ENCODE measurements at regions not wholly inside any gene's neighbourhood (a gene's known extent, or its start where the extent isn't known, plus 50 kb on each side); places are given as distances from the start of the nearest gene placed in this dataset.

GRCh38 chr14:40855343-40855742, 751.3 kb upstream of the LRFN5 start:
- Histone ChIP-seq H3K36me3 (ENCODE audit: control insufficient read depth, insufficient read depth, low read length) (no peaks in the 10 kb centered on the region), H3K27me3 (ENCODE audit: control insufficient read depth, insufficient read depth, low read length) (no peaks in the 10 kb centered on the region), H3K4me3 (ENCODE audit: low read depth, low read length) (no peak overlapping the region)
- no peak for TF ChIP-seq CTCF (IDR thresholded peaks at IDR 0.05; ENCODE audit: insufficient read depth, low read length, poor library complexity, severe bottlenecking)
- no peak for DNase-seq (ENCODE audit: low read depth)

DNA sequence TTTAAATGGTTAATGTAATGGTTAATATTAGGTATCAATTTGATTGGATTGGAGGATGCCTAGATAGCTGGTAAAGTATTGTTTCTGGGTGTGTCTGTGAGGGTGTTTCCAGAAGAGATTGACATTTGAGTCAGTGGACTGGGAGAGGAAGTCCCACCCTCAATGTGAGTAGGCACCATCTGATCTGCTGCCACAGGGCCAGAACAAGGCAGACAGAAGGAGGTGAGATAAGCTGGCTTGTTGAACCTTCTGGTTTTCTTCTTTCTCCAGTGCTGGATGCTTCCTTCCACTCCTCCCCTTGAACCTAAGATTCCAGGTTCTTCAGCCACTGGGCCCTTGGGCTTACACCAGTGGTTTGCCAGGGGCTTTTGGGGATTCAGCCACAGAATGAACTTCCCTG, 756.5 kb upstream of the LRFN5 start:
- no peak for DNase-seq (ENCODE audit: low read depth)
- no peaks in the 10 kb centered on the region for H3K36me3 ChIP-seq (ENCODE audit: control insufficient read depth, insufficient read depth, low read length)
- no peaks in the 10 kb centered on the region for H3K27me3 ChIP-seq (ENCODE audit: control insufficient read depth, insufficient read depth, low read length)
- H3K4me3 ChIP-seq (ENCODE audit: low read depth, low read length), result no peak overlapping the region
- no peak for TF ChIP-seq CTCF (IDR thresholded peaks at IDR 0.05; ENCODE audit: insufficient read depth, low read length, poor library complexity, severe bottlenecking)

- no peaks in the 10 kb centered on the region for H3K36me3 ChIP-seq (ENCODE audit: control insufficient read depth, insufficient read depth, low read length)
- DNase-seq (ENCODE audit: low read depth), result no peak
- no peaks in the 10 kb centered on the region for H3K27me3 ChIP-seq (ENCODE audit: control insufficient read depth, insufficient read depth, low read length)
- no peak overlapping the region for H3K4me3 ChIP-seq (ENCODE audit: low read depth, low read length)
- TF ChIP-seq CTCF (IDR thresholded peaks at IDR 0.05; ENCODE audit: insufficient read depth, low read length, poor library complexity, severe bottlenecking), result no peak
These were observed 759.2 kb upstream of the LRFN5 start for GRCh38 chr14:40847480-40847879.

DNA sequence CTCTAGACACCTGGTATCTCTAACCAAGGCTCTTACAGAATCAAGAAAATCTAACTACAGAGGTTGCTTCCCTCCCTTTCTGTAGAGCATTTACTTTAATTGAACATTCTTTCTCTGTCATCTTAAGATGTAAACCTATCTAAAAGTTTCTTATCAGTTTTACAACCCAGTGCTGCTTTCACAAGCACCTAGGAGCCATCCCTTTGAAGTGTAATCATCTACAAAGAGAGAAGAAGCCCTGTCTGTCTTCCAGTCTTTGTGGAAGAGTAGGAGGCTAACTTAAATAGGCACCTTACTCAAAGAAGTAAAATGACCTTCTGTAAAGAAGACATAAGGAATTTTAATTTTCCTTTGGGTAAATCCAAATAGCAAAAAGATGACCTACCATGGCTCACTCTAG, 763.9 kb upstream of the LRFN5 start:
- Histone ChIP-seq H3K36me3 (ENCODE audit: control insufficient read depth, insufficient read depth, low read length) (no peaks in the 10 kb centered on the region), H3K27me3 (ENCODE audit: control insufficient read depth, insufficient read depth, low read length) (no peaks in the 10 kb centered on the region), H3K4me3 (ENCODE audit: low read depth, low read length) (no peak overlapping the region)
- DNase-seq (ENCODE audit: low read depth), result no peak
- TF ChIP-seq CTCF (IDR thresholded peaks at IDR 0.05; ENCODE audit: insufficient read depth, low read length, poor library complexity, severe bottlenecking), result no peak

- Histone ChIP-seq H3K36me3 (ENCODE audit: control insufficient read depth, insufficient read depth, low read length) (no peaks in the 10 kb centered on the region), H3K4me3 (ENCODE audit: low read depth, low read length) (no peak overlapping the region), H3K27me3 (ENCODE audit: control insufficient read depth, insufficient read depth, low read length) (no peaks in the 10 kb centered on the region)
- no peak for DNase-seq (ENCODE audit: low read depth)
- TF ChIP-seq CTCF (IDR thresholded peaks at IDR 0.05; ENCODE audit: insufficient read depth, low read length, poor library complexity, severe bottlenecking), result no peak
These were observed 764.8 kb upstream of the LRFN5 start for GRCh38 chr14:40841886-40842285.

GRCh38 chr14:40838601-40839000, 768.1 kb upstream of the LRFN5 start:
- H3K36me3 ChIP-seq (ENCODE audit: control insufficient read depth, insufficient read depth, low read length), result no peaks in the 10 kb centered on the region
- no peak overlapping the region for H3K4me3 ChIP-seq (ENCODE audit: low read depth, low read length)
- TF ChIP-seq CTCF (IDR thresholded peaks at IDR 0.05; ENCODE audit: insufficient read depth, low read length, poor library complexity, severe bottlenecking), result no peak
- no peaks in the 10 kb centered on the region for H3K27me3 ChIP-seq (ENCODE audit: control insufficient read depth, insufficient read depth, low read length)
- DNase-seq (ENCODE audit: low read depth), result no peak
